ENCODE measurements at regions not wholly inside any gene's neighbourhood (a gene's known extent, or its start where the extent isn't known, plus 50 kb on each side); places are given as distances from the start of the nearest gene placed in this dataset. TPM values are rescaled to one million over a fixed set of nuclear protein-coding genes. Genes with fewer than 3 reads are reported as not detected.

Small RNA genes in the stretch of these regions (microRNA-seq; reads per million reads assigned to microRNA genes)
- gene RNA5SP508 (ENCODE audit: insufficient read depth, insufficient read length), result not detected

Small RNA genes in the stretch of these regions (small RNA-seq; reads per million reads assigned to genes)
- 1.0 to 86.1 (median 50.8) reads per million in 5 experiments for gene RNA5SP508

All from IMR-90 (cell line).